ENCODE measurements at regions not wholly inside any gene's neighbourhood (a gene's known extent, or its start where the extent isn't known, plus 50 kb on each side); places are given as distances from the start of the nearest gene placed in this dataset.

- Histone ChIP-seq H3K9ac (no peak overlapping the region), H3K27me3 (ENCODE audit: control insufficient read depth, insufficient read depth, low read length) (no peaks in the 10 kb centered on the region), H3K4me3 (ENCODE audit: low read depth, low read length) (no peak overlapping the region), H3K9me3 (ENCODE audit: control insufficient read depth, low read length) (no peaks in the 10 kb centered on the region), H2AFZ (no peak overlapping the region), H3K4me2 (ENCODE audit: low read length) (no peak overlapping the region), H3K79me2 (no peaks in the 10 kb centered on the region), H3K36me3 (ENCODE audit: control insufficient read depth, insufficient read depth, low read length) (no peaks in the 10 kb centered on the region), H3K4me1 (no peaks in the 10 kb centered on the region), H3K27ac (no peak overlapping the region)
- TF ChIP-seq, protein P1, sequence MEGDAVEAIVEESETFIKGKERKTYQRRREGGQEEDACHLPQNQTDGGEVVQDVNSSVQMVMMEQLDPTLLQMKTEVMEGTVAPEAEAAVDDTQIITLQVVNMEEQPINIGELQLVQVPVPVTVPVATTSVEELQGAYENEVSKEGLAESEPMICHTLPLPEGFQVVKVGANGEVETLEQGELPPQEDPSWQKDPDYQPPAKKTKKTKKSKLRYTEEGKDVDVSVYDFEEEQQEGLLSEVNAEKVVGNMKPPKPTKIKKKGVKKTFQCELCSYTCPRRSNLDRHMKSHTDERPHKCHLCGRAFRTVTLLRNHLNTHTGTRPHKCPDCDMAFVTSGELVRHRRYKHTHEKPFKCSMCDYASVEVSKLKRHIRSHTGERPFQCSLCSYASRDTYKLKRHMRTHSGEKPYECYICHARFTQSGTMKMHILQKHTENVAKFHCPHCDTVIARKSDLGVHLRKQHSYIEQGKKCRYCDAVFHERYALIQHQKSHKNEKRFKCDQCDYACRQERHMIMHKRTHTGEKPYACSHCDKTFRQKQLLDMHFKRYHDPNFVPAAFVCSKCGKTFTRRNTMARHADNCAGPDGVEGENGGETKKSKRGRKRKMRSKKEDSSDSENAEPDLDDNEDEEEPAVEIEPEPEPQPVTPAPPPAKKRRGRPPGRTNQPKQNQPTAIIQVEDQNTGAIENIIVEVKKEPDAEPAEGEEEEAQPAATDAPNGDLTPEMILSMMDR (IDR thresholded peaks at IDR 0.05) = no peak
These were observed 283.7 kb downstream of the DHX35 start for GRCh38 chr20:39245685-39246311.

GRCh38 chr20:39243962-39244361 lies 281.8 kb downstream of the DHX35 start:
- no peaks in the 10 kb centered on the region for H3K4me1 ChIP-seq
- H3K27me3 ChIP-seq (ENCODE audit: control insufficient read depth, insufficient read depth, low read length) = no peaks in the 10 kb centered on the region
- no peak overlapping the region for H2AFZ ChIP-seq
- H3K4me2 ChIP-seq (ENCODE audit: low read length) = no peak overlapping the region
- no peak overlapping the region for H3K9ac ChIP-seq
- no peak overlapping the region for H3K4me3 ChIP-seq (ENCODE audit: low read depth, low read length)
- no peaks in the 10 kb centered on the region for H3K36me3 ChIP-seq (ENCODE audit: control insufficient read depth, insufficient read depth, low read length)
- no peak overlapping the region for H3K27ac ChIP-seq
- TF ChIP-seq, protein P1 (IDR thresholded peaks at IDR 0.05) = no peak
- H3K9me3 ChIP-seq (ENCODE audit: control insufficient read depth, low read length) = no peaks in the 10 kb centered on the region
- no peaks in the 10 kb centered on the region for H3K79me2 ChIP-seq

DNA sequence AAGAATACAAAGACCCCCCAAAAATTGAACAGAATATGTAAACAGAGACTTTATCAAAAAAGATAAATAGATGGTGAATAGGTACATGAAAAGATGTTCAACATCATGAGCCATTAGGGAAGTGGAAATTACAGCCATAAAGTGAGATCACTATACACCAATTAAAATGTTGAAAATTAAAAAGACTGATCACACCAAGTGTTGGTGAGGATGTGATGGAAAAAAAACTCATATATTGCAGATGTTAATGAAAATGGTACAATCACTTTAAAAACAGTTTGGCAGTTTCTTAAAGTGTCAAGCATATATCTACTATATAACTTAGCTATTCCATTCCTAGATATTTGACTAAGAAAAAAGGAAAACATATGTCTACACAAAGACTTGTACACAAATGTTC lies 280.5 kb downstream of the DHX35 start:
- H3K4me1 ChIP-seq = no peaks in the 10 kb centered on the region
- no peaks in the 10 kb centered on the region for H3K36me3 ChIP-seq (ENCODE audit: control insufficient read depth, insufficient read depth, low read length)
- no peak overlapping the region for H3K9ac ChIP-seq
- no peak overlapping the region for H3K27ac ChIP-seq
- H3K79me2 ChIP-seq = no peaks in the 10 kb centered on the region
- no peaks in the 10 kb centered on the region for H3K27me3 ChIP-seq (ENCODE audit: control insufficient read depth, insufficient read depth, low read length)
- no peaks in the 10 kb centered on the region for H3K9me3 ChIP-seq (ENCODE audit: control insufficient read depth, low read length)
- TF ChIP-seq, protein P1 (IDR thresholded peaks at IDR 0.05) = no peak
- H3K4me3 ChIP-seq (ENCODE audit: low read depth, low read length) = no peak overlapping the region
- H3K4me2 ChIP-seq (ENCODE audit: low read length) = no peak overlapping the region
- H2AFZ ChIP-seq = no peak overlapping the region

- H3K4me2 ChIP-seq (ENCODE audit: low read length) = no peak overlapping the region
- no peaks in the 10 kb centered on the region for H3K27me3 ChIP-seq (ENCODE audit: control insufficient read depth, insufficient read depth, low read length)
- H3K4me3 ChIP-seq (ENCODE audit: low read depth, low read length) = no peak overlapping the region
- TF ChIP-seq, protein P1 (IDR thresholded peaks at IDR 0.05) = no peak
- H3K4me1 ChIP-seq = peaks cover 6% of the 10 kb centered on the region
- peak overlapping the region; percentile 42 for H2AFZ ChIP-seq
- peak overlapping the region; percentile 21 for H3K27ac ChIP-seq
- no peaks in the 10 kb centered on the region for H3K9me3 ChIP-seq (ENCODE audit: control insufficient read depth, low read length)
- no peak overlapping the region for H3K9ac ChIP-seq
- H3K36me3 ChIP-seq (ENCODE audit: control insufficient read depth, insufficient read depth, low read length) = no peaks in the 10 kb centered on the region
- H3K79me2 ChIP-seq = no peaks in the 10 kb centered on the region
These were observed 272.5 kb downstream of the DHX35 start for GRCh38 chr20:39234520-39235095.

- Histone ChIP-seq H3K27ac (peak overlapping the region; percentile 37), H3K36me3 (ENCODE audit: control insufficient read depth, insufficient read depth, low read length) (no peaks in the 10 kb centered on the region), H3K4me2 (ENCODE audit: low read length) (no peak overlapping the region), H3K4me3 (ENCODE audit: low read depth, low read length) (no peak overlapping the region), H3K9me3 (ENCODE audit: control insufficient read depth, low read length) (no peaks in the 10 kb centered on the region), H3K79me2 (no peaks in the 10 kb centered on the region), H3K9ac (no peak overlapping the region), H3K4me1 (peaks cover 7% of the 10 kb centered on the region), H2AFZ (peak overlapping the region; percentile 42), H3K27me3 (ENCODE audit: control insufficient read depth, insufficient read depth, low read length) (no peaks in the 10 kb centered on the region)
- TF ChIP-seq, protein P1 (IDR thresholded peaks at IDR 0.05) = no peak
These were observed 271.6 kb downstream of the DHX35 start for GRCh38 chr20:39233755-39234154.

All from parathyroid adenoma (tissue), 2 donors.